Spinal cord (tissue), 9 donors: ENCODE measurements at regions not wholly inside any gene's neighbourhood (a gene's known extent, or its start where the extent isn't known, plus 50 kb on each side); places are given as distances from the start of the nearest gene placed in this dataset.

Source experiments
- DNase-seq, 6 donors: peaks; one replicate each; pipeline versions ENCODE4 v3.0.0 to v3.0.0-alpha.2; 2013 to 2015; ENCODE audit warnings: low spot score in 6 of 6, low read depth in 4 of 6
- H3K27ac ChIP-seq: one replicate; pipeline ENCODE4 v1.5.1; 2013; ENCODE audit warnings: low read depth, low read length, control low read depth
- H3K27me3 ChIP-seq: one replicate; pipeline ENCODE4 v1.6.1; 2013; ENCODE audit warnings: low read length; ENCODE audit not compliant: control insufficient read depth, insufficient read depth
- H3K36me3 ChIP-seq: one replicate; pipeline ENCODE4 v1.6.1; 2013; ENCODE audit warnings: low read length; ENCODE audit not compliant: control insufficient read depth, insufficient read depth
- H3K4me1 ChIP-seq: one replicate; pipeline ENCODE4 v1.6.1; 2013; ENCODE audit warnings: low read length; ENCODE audit not compliant: control insufficient read depth, insufficient read depth
- H3K4me3 ChIP-seq: one replicate; pipeline ENCODE4 v1.5.1; 2013; ENCODE audit warnings: low read depth, low read length, control low read depth
- H3K9me3 ChIP-seq: one replicate; pipeline ENCODE4 v1.6.1; 2013; ENCODE audit warnings: low read length; ENCODE audit not compliant: control insufficient read depth, insufficient read depth
- WGBS: methylation state at CpG from one replicate; pipeline ENCODE4 v1.1.5; 2013; ENCODE audit warnings: missing lambda C conversion rate; ENCODE audit not compliant: insufficient coverage; 5-methylcytosine and 5-hydroxymethylcytosine counted together
- donor health status: healthy.

DNA sequence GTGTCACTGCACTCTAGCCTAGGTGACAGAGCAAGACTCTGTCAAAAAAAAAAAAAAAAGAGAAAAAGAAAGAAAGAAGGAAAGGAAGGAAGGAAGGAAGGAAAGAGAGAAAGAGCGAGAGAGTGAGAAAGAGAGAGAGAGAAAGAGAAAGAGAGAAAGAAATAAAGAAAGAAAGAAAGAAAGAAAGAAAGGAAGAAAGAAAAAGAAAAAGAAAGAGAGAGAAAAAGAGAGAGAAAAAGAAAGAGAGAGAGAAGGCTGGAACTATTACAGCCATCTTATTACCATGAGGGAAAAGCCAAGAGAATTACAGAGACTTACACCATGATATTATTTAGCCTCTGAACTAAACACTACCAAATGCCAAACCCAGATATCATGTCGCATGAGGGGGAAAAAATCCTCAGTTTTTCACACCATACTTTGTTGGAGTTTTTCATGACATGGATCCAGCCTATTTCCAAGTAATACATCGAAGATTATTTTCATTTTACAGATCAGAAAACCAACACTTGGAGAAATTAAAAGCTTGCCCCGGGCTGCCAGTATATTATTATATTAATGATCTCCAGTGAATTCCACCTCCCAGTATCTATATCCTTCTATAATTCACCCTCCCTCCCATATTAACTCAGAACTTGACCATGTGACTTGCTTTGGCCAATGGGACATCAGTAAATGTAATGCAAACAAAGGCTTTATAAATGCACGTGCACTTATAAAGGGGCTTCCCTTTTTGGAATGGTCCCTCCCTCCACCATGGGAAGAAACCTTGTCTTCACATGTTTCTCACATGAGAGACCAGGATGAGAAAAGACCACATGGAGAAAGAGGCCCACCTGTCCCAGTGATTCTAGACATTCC lies 148.6 kb downstream of the MIS18A start:
- peaks cover 2% of the 10 kb centered on the region for H3K27me3 ChIP-seq
- H3K9me3 ChIP-seq: no peaks in the 10 kb centered on the region
- no peaks in the 10 kb centered on the region for H3K36me3 ChIP-seq
- H3K4me1 ChIP-seq: peaks cover 6% of the 10 kb centered on the region
- H3K4me3 ChIP-seq: no peak overlapping the region
- no peak overlapping the region for H3K27ac ChIP-seq
- 81% methylated on average over 2 of the region's 5 CpGs for WGBS
- DNase-seq: no peak

DNA sequence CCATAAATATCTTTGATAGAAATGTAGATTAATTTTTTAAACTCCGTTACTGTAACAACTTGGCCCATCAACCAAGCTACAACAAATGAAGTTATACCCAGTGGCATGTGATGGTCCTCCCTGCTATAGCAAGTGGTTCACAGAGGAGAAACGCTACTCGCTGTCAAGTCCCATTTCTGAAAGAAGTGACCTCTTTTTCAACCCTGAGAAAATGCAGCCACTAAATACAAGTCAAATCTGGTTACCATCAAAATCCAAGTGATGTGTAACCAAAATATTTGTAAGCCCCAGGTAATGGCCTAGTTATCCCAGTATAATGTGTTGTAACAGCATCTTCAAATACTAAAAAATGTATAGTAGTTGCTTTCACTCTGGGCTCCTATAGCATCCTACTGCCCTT lies 151.8 kb downstream of the MIS18A start:
- H3K27me3 ChIP-seq: no peaks in the 10 kb centered on the region
- DNase-seq: no peak
- no peak overlapping the region for H3K27ac ChIP-seq
- H3K4me1 ChIP-seq: no peaks in the 10 kb centered on the region
- no peaks in the 10 kb centered on the region for H3K36me3 ChIP-seq
- 80% methylated on average over 2 of the region's 3 CpGs for WGBS
- no peak overlapping the region for H3K4me3 ChIP-seq
- H3K9me3 ChIP-seq: no peaks in the 10 kb centered on the region

DNA sequence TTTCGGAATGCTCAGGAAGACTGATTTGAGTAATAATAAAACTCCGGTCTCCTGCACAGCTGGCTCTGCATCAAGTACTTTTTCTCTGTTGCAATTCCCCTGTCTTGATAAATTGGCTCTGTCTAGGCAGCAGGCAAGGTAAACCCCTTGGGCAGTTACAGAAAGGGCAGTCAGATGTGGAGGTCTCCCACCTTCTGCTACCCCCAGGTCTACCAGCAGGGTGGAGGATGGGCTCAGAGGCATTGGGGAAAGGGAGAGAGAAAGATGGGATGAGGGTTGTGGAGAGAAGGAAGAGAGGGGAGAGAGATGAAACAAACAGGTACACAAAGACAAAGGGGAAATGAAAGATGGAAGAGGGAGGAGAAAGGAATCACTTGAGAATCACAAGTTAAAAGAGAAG lies 156.8 kb downstream of the MIS18A start:
- H3K4me1 ChIP-seq: no peaks in the 10 kb centered on the region
- H3K9me3 ChIP-seq: no peaks in the 10 kb centered on the region
- H3K4me3 ChIP-seq: no peak overlapping the region
- H3K27me3 ChIP-seq: no peaks in the 10 kb centered on the region
- no peaks in the 10 kb centered on the region for H3K36me3 ChIP-seq
- no peak overlapping the region for H3K27ac ChIP-seq
- DNase-seq: no peak
- 100% methylated on average over 1 of the region's 2 CpGs for WGBS

DNA sequence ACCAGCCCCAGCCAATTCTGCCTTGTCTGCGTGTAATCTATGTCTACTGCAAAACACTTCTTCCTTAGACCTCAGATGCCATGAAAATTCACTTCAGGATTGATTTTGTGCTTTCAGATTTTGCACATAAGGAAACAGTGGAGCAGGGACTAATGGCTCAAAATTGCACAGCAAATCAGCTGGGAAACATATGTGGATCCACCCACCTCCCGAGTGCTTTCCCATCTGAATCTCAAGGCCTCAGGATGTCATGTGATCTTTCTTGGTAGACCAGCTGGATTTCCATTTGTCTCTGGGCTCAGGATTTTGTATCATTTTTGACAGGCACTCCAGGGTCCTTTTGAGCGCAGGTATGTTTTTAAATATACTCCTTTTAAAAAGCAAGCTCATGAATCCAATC lies 158.6 kb downstream of the MIS18A start:
- no peaks in the 10 kb centered on the region for H3K36me3 ChIP-seq
- no peak for DNase-seq
- H3K4me3 ChIP-seq: no peak overlapping the region
- H3K9me3 ChIP-seq: no peaks in the 10 kb centered on the region
- H3K4me1 ChIP-seq: no peaks in the 10 kb centered on the region
- 100% methylated on average over 1 of the region's 3 CpGs for WGBS
- no peak overlapping the region for H3K27ac ChIP-seq
- H3K27me3 ChIP-seq: no peaks in the 10 kb centered on the region

DNA sequence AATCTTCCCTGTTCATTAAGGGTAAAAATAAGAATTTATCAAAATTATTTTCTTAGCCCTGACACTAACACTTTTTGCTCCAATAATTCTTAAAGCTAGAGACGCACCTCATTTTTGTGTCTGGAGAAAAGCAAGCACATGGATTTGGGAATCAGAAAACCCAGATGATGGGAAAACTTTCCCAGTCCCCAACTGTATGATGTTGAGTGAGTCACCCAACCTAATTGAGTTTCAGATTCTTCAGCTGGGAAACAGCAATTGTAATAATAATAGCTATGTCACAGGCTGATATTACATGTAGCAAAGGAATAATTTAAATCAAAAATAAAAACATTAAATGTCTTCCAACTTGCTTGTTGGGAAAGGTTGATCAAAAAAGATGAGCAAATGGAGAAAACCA lies 159.0 kb downstream of the MIS18A start:
- Histone ChIP-seq H3K27me3 (no peaks in the 10 kb centered on the region), H3K4me1 (no peaks in the 10 kb centered on the region), H3K9me3 (no peaks in the 10 kb centered on the region), H3K27ac (no peak overlapping the region), H3K36me3 (no peaks in the 10 kb centered on the region), H3K4me3 (no peak overlapping the region)
- WGBS: no CpG with 5 or more reads among the region's 1 CpG
- DNase-seq: no peak

DNA sequence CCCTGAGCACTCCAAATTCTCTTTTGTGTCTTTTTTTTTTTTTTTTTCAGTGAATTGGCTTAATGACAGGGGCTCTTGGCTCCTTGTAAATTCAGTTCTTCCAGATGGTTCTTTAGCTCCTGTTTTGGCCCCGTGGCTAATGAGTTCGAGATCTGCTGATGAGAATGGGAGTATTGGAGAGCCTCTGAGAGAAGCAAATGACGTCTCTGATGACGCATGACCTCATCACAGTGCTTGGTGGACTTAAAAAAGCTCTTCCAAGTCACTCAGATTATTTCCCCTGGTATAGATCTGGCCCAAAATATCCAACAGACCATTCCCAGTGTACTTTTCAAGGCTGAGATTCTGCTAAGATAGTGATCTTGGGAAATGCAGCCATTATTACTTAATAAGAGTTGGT lies 159.5 kb downstream of the MIS18A start:
- Histone ChIP-seq H3K27me3 (no peaks in the 10 kb centered on the region), H3K36me3 (no peaks in the 10 kb centered on the region)
- no CpG with 5 or more reads among the region's 4 CpGs for WGBS

DNA sequence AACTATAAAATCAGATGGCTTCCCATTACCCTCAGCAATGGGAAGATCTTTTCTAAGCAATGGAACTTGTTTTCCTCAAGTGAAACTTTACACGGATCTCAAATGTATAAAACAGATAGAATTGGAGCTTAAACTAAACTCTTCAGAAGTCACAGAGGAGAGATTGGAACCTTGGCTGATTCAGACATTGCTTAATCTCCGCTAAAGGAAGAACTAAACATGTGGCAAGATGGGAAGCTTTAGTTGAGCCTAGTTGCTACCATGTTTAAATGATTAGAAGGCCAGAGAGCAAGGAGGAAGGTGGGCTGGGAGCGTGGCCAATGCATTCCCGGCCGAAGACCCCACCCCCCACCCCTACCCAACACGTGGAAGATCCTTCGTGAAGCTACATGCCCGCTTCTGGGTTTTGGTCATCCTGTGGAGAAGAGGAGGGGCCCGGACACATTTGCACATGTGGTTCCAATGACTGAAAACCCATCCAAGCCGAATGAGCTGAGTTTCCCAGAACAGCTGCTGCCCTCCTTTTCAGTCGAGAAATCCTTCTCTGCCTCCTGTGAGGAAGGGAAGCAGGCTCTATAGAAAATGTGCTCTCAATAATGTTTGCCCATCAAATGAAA lies 164.3 kb downstream of the MIS18A start:
- Histone ChIP-seq H3K27ac (no peak overlapping the region), H3K9me3 (peaks cover 2% of the 10 kb centered on the region), H3K27me3 (no peaks in the 10 kb centered on the region), H3K4me3 (no peak overlapping the region), H3K4me1 (no peaks in the 10 kb centered on the region), H3K36me3 (no peaks in the 10 kb centered on the region)
- DNase-seq: peak in 1 of 6 donors; percentile 9
- 81% methylated on average over 4 of the region's 11 CpGs for WGBS

More for the DNA sequence above, 159.5 kb downstream of the MIS18A start:
- Histone ChIP-seq H3K4me3 (no peak overlapping the region), H3K4me1 (no peaks in the 10 kb centered on the region), H3K9me3 (no peaks in the 10 kb centered on the region), H3K27ac (no peak overlapping the region)
- peak in 1 of 6 donors; percentile 39 for DNase-seq

DNA sequence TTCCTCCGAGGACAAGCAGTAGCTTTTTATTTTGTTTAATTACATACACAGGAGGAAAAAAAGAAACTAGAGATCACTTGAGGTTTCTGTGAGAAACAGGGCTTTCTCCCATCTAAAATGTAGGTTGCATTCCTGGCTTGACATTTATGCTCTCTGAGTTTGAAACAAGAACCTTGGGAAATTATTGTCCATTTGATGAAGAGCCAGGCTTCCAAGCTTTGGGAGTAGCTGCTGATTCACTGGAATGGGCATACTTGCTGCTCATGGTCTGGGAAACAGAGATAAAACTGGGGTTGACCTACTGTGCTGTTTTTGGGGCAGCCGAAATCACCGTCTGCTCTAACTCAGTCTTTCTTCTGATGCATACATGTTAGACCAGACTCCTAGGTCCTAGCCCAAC lies 165.4 kb downstream of the MIS18A start:
- Histone ChIP-seq H3K4me1 (no peaks in the 10 kb centered on the region), H3K4me3 (no peak overlapping the region), H3K36me3 (no peaks in the 10 kb centered on the region), H3K27ac (no peak overlapping the region), H3K9me3 (peaks cover 2% of the 10 kb centered on the region), H3K27me3 (no peaks in the 10 kb centered on the region)
- WGBS: 100% methylated on average over 1 of the region's 3 CpGs
- DNase-seq: no peak

DNA sequence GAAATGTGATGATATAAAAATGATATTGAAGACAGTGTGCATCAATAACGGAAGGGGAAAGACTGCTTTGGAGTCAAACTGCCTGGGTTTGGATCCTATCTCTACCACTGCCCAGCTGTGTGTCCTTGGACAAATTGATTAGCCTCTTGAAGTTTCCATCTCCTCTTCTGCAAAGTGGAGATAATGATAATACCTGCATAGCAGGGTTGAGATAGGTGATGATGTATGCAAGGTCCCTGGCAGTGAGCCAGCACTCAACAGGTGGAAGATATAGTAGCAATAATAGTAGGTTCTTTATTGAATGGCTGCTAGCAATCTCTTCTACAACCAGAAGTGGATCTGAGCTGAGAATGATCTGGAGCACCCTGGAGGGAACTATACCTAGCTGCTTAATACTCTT lies 166.7 kb downstream of the MIS18A start:
- 100% methylated on average over 1 of the region's 1 CpG for WGBS

DNA sequence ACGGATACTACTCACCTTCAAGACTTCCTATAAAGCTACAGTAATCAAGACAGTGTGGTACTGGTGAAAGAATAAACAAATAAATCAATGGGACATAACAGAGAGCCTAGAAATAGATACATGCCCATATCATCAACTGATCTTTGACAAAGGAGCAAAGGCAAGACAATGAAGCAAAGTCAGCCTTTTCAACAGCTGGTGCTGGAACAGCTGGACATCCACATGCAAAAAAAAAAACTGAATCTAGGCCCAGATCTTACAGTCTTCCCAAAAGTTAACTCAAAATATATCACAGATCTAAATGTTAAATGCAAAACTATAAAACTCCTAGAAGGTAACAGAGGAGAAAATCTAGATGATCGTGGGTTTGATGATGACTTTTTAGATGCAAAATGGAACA lies 170.3 kb downstream of the MIS18A start:
- Histone ChIP-seq H3K4me3 (no peak overlapping the region), H3K36me3 (no peaks in the 10 kb centered on the region), H3K4me1 (no peaks in the 10 kb centered on the region), H3K27me3 (no peaks in the 10 kb centered on the region), H3K9me3 (peaks cover 5% of the 10 kb centered on the region), H3K27ac (no peak overlapping the region)
- no peak for DNase-seq
- WGBS: no CpG with 5 or more reads among the region's 2 CpGs

More for the DNA sequence above, 166.7 kb downstream of the MIS18A start:
- Histone ChIP-seq H3K4me1 (no peaks in the 10 kb centered on the region), H3K27me3 (no peaks in the 10 kb centered on the region), H3K9me3 (peaks cover 2% of the 10 kb centered on the region), H3K36me3 (no peaks in the 10 kb centered on the region), H3K27ac (no peak overlapping the region), H3K4me3 (no peak overlapping the region)
- DNase-seq: no peak
